Natural killer cell (primary cell): ENCODE measurements at regions not wholly inside any gene's neighbourhood (a gene's known extent, or its start where the extent isn't known, plus 50 kb on each side); places are given as distances from the start of the nearest gene placed in this dataset.

ENCODE experiments used
- ATAC-seq, 3 donors: fragments of 150-1000 bp in 2 of 3; fragments of 200-7000 bp in 1 of 3; cut with Tn5 transposase; 1 replicate in 1 of 3; 2 replicates in 2 of 3; pipeline ENCODE4 v1.10.0; 2021; ENCODE audit warnings: mild to moderate bottlenecking in 2 of 3, moderate library complexity in 2 of 3
- DNase-seq, 2 donors: peaks; one replicate each; pipeline versions ENCODE4 v3.0.0 to v3.0.0-alpha.2; 2013 to 2021; ENCODE audit warnings: mixed read lengths in 1 of 2
- H3K27ac ChIP-seq: one replicate; pipeline ENCODE4 v1.5.1; 2013; ENCODE audit warnings: mild to moderate bottlenecking, low read length
- H3K27me3 ChIP-seq: one replicate; pipeline ENCODE4 v1.6.1; 2013; ENCODE audit warnings: low read length; ENCODE audit not compliant: control insufficient read depth, insufficient read depth
- H3K36me3 ChIP-seq: one replicate; pipeline ENCODE4 v1.6.1; 2013; ENCODE audit warnings: low read length; ENCODE audit not compliant: control insufficient read depth, insufficient read depth
- H3K4me1 ChIP-seq: one replicate; pipeline ENCODE4 v1.6.1; 2013; ENCODE audit warnings: low read length; ENCODE audit not compliant: control insufficient read depth, insufficient read depth
- H3K4me3 ChIP-seq: one replicate; pipeline ENCODE4 v1.5.1; 2013; ENCODE audit warnings: low read length
- H3K9me3 ChIP-seq: one replicate; pipeline ENCODE4 v1.6.1; 2013; ENCODE audit warnings: low read length; ENCODE audit not compliant: control insufficient read depth, insufficient read depth
- H3K27ac Mint-ChIP-seq, 2 donors: one replicate each; pipeline ENCODE4 v1.8.0; 2022; ENCODE audit warnings: mild to moderate bottlenecking in 2 of 2, mixed read lengths in 2 of 2, moderate library complexity in 1 of 2
- H3K27me3 Mint-ChIP-seq, 2 donors: one replicate each; pipeline ENCODE4 v1.8.0; 2022; ENCODE audit warnings: low read depth in 2 of 2, mixed read lengths in 2 of 2
- H3K36me3 Mint-ChIP-seq: one replicate; pipeline ENCODE4 v1.8.0; 2022; ENCODE audit warnings: mixed read lengths
- H3K4me1 Mint-ChIP-seq, 2 donors: one replicate each; pipeline ENCODE4 v1.8.0; 2022; ENCODE audit warnings: mixed read lengths in 2 of 2
- H3K4me3 Mint-ChIP-seq: one replicate; pipeline ENCODE4 v1.8.0; 2022; ENCODE audit warnings: mild to moderate bottlenecking, moderate library complexity, mixed read lengths
- H3K9me3 Mint-ChIP-seq, 2 donors: one replicate each; pipeline ENCODE4 v1.8.0; 2022; ENCODE audit warnings: mixed read lengths in 2 of 2
- WGBS: methylation state at CpG from one replicate; pipeline ENCODE4 v1.1.7; 2013; ENCODE audit warnings: missing lambda C conversion rate; ENCODE audit not compliant: insufficient coverage; 5-methylcytosine and 5-hydroxymethylcytosine counted together
- intact Hi-C: fragments of 100-400 bp; cut with micrococcal nuclease; formaldehyde crosslinking; loops from one replicate; pipeline ENCODE4 v1.14.2; 2022
- TF ChIP-seq, protein P1 (sequence below): fragments of 200-600 bp; IDR thresholded peaks from one replicate; pipeline ENCODE4 v1.8.0; 2022; ENCODE audit warnings: antibody characterized with exemption

DNA sequence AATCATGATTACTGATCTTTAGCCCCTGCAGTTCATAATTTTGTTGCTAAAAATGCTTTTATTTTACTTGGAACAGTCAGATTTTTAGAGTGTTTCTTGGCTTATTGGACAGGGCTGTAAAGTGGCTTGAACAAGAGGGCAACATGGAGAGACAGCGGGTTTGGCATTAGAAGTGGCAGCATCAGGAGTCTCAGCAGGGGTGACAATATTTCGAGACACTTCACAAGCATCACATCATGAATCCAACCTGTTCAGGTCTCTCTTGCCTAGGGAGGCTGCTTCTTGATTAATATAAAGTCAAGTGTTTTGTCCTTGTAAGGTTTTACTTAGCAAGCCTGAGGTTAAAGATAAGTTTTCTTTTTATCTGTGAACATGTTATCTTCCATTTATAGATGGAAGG, 2249.5 kb downstream of the LRRC4C start:
- Mint-ChIP-seq H3K36me3 (no peaks in the 10 kb centered on the region), H3K27me3 (no peaks in the 10 kb centered on the region), H3K9me3 (peaks cover 5 to 9% of the 10 kb centered on the region in 2 donors), H3K4me1 (no peaks in the 10 kb centered on the region), H3K27ac (no peak overlapping the region), H3K4me3 (no peak overlapping the region)
- ATAC-seq: no peak
- Histone ChIP-seq H3K4me3 (no peak overlapping the region), H3K9me3 (peaks cover 2% of the 10 kb centered on the region), H3K27me3 (no peaks in the 10 kb centered on the region), H3K27ac (no peak overlapping the region), H3K36me3 (no peaks in the 10 kb centered on the region), H3K4me1 (no peaks in the 10 kb centered on the region)
- no peak for DNase-seq
- TF ChIP-seq, protein P1, sequence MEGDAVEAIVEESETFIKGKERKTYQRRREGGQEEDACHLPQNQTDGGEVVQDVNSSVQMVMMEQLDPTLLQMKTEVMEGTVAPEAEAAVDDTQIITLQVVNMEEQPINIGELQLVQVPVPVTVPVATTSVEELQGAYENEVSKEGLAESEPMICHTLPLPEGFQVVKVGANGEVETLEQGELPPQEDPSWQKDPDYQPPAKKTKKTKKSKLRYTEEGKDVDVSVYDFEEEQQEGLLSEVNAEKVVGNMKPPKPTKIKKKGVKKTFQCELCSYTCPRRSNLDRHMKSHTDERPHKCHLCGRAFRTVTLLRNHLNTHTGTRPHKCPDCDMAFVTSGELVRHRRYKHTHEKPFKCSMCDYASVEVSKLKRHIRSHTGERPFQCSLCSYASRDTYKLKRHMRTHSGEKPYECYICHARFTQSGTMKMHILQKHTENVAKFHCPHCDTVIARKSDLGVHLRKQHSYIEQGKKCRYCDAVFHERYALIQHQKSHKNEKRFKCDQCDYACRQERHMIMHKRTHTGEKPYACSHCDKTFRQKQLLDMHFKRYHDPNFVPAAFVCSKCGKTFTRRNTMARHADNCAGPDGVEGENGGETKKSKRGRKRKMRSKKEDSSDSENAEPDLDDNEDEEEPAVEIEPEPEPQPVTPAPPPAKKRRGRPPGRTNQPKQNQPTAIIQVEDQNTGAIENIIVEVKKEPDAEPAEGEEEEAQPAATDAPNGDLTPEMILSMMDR: no peak
- intact Hi-C loops: no loop called here
- 91% methylated on average over 1 of the region's 2 CpGs for WGBS

DNA sequence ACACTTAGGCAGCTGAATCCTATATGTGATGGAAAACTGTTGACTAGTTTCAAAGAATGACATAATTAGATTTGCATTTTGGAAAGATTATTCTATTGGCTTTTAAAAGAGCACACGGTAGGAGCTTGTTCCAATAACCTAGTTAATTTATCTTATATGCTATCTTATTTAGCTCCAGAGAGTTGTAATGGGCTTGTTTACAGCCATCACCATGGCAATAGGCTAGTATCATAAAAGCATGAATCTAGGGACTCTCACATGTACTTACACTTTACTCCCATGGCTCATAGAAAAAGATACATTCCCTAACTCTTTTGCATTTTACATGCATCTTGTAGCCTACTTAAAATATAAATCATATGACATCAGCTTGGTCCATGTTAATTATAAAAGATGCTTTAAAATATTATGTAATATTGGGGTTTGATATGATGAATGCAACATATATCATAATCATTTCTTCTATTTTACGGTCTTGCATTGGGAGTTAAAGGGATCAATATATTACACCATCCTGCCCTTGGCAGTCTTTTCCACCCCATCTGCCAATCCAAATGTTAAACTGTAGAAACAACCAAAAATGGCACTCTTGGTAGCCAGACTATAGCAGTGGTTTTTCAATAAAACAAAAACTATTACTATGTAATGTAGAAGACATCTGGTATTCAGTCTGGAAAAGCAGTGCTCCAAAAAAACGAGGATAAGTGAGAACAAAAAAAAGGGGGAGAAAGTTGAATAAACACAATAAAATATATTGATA, 2254.0 kb downstream of the LRRC4C start:
- H3K36me3 ChIP-seq: no peaks in the 10 kb centered on the region
- Mint-ChIP-seq H3K27me3 (no peaks in the 10 kb centered on the region), H3K4me1 (no peaks in the 10 kb centered on the region), H3K4me3 (no peak overlapping the region), H3K27ac (no peak overlapping the region), H3K36me3 (no peaks in the 10 kb centered on the region), H3K9me3 (peaks cover 4 to 6% of the 10 kb centered on the region in 2 donors)
- TF ChIP-seq, protein P1: no peak
- H3K9me3 ChIP-seq: peaks cover 2% of the 10 kb centered on the region
- ATAC-seq (no peak), DNase-seq (no peak)
- no peaks in the 10 kb centered on the region for H3K27me3 ChIP-seq
- intact Hi-C loops: no loop called here
- H3K4me3 ChIP-seq: no peak overlapping the region
- no peak overlapping the region for H3K27ac ChIP-seq
- 100% methylated on average over 1 of the region's 3 CpGs for WGBS
- H3K4me1 ChIP-seq: no peaks in the 10 kb centered on the region

GRCh38 chr11:39192671-39193070, 2266.8 kb downstream of the LRRC4C start:
- Mint-ChIP-seq H3K36me3 (no peaks in the 10 kb centered on the region), H3K4me3 (no peak overlapping the region), H3K9me3 (peaks cover 3 to 4% of the 10 kb centered on the region in 2 donors), H3K4me1 (no peaks in the 10 kb centered on the region), H3K27ac (no peak overlapping the region), H3K27me3 (no peaks in the 10 kb centered on the region)
- no peaks in the 10 kb centered on the region for H3K4me1 ChIP-seq
- no peak overlapping the region for H3K4me3 ChIP-seq
- 97% methylated on average over 24 of the region's 24 CpGs for WGBS
- no peaks in the 10 kb centered on the region for H3K36me3 ChIP-seq
- H3K27me3 ChIP-seq: no peaks in the 10 kb centered on the region
- TF ChIP-seq, protein P1: no peak
- peaks cover under 1% of the 10 kb centered on the region for H3K9me3 ChIP-seq
- intact Hi-C loops: no loop called here
- H3K27ac ChIP-seq: no peak overlapping the region
- DNase-seq: no peak
- ATAC-seq: no peak

GRCh38 chr11:39190751-39191150, 2268.7 kb downstream of the LRRC4C start:
- Histone ChIP-seq H3K4me1 (no peaks in the 10 kb centered on the region), H3K36me3 (no peaks in the 10 kb centered on the region), H3K4me3 (no peak overlapping the region), H3K27ac (no peak overlapping the region), H3K27me3 (no peaks in the 10 kb centered on the region), H3K9me3 (peaks cover 3% of the 10 kb centered on the region)
- no peak overlapping the region for H3K4me3 Mint-ChIP-seq
- H3K4me1 Mint-ChIP-seq: no peaks in the 10 kb centered on the region
- 77% methylated on average over 2 of the region's 2 CpGs for WGBS
- DNase-seq: no peak
- intact Hi-C loops: no loop called here
- H3K9me3 Mint-ChIP-seq: peaks cover 5 to 8% of the 10 kb centered on the region in 2 donors
- ATAC-seq: no peak
- H3K36me3 Mint-ChIP-seq: no peaks in the 10 kb centered on the region
- TF ChIP-seq, protein P1: no peak
- H3K27me3 Mint-ChIP-seq: no peaks in the 10 kb centered on the region
- no peak overlapping the region for H3K27ac Mint-ChIP-seq
